ENCODE measurements at regions not wholly inside any gene's neighbourhood (a gene's known extent, or its start where the extent isn't known, plus 50 kb on each side); places are given as distances from the start of the nearest gene placed in this dataset.

GRCh38 chr22:47233316-47234243 lies 471.1 kb downstream of the TBC1D22A start:
- WGBS, 3 donors: 74 to 82% (median 74%) methylated on average over 9 of the region's 9 CpGs
- no peak overlapping the region for H3K27ac ChIP-seq (ENCODE audit: low read depth, low read length)

GRCh38 chr22:47232753-47233152 lies 470.3 kb downstream of the TBC1D22A start:
- H3K27ac ChIP-seq (ENCODE audit: low read depth, low read length): no peak overlapping the region
- 73 to 88% (median 80%) methylated on average over 7 of the region's 7 CpGs for WGBS, 3 donors

GRCh38 chr22:47232197-47232596 lies 469.7 kb downstream of the TBC1D22A start:
- 70 to 80% (median 79%) methylated on average over 4 of the region's 4 CpGs for WGBS, 3 donors

GRCh38 chr22:47231759-47232158 lies 469.3 kb downstream of the TBC1D22A start:
- H3K27ac ChIP-seq (ENCODE audit: low read depth, low read length): no peak overlapping the region
- WGBS, 3 donors: 70 to 80% (median 77%) methylated on average over 7 of the region's 7 CpGs

More at GRCh38 chr22:47232197-47232596, 469.7 kb downstream of the TBC1D22A start:
- no peak overlapping the region for H3K27ac ChIP-seq (ENCODE audit: low read depth, low read length)

GRCh38 chr22:47230741-47231140 lies 468.3 kb downstream of the TBC1D22A start:
- 87 to 91% (median 88%) methylated on average over 5 of the region's 5 CpGs for WGBS, 3 donors
- H3K27ac ChIP-seq (ENCODE audit: low read depth, low read length): no peak overlapping the region

- H3K27ac ChIP-seq (ENCODE audit: low read depth, low read length): no peak overlapping the region
- 78 to 89% (median 81%) methylated on average over 7 of the region's 7 CpGs for WGBS, 3 donors
Observed at GRCh38 chr22:47230251-47230650, 467.8 kb downstream of the TBC1D22A start.

GRCh38 chr22:47228767-47229166 lies 466.3 kb downstream of the TBC1D22A start:
- H3K27ac ChIP-seq (ENCODE audit: low read depth, low read length): no peak overlapping the region
- WGBS, 3 donors: 72 to 79% (median 73%) methylated on average over 3 of the region's 3 CpGs

GRCh38 chr22:47225931-47226633 lies 463.6 kb downstream of the TBC1D22A start:
- H3K27ac ChIP-seq (ENCODE audit: low read depth, low read length): no peak overlapping the region
- 85 to 93% (median 88%) methylated on average over 15 of the region's 15 CpGs for WGBS, 3 donors

GRCh38 chr22:47225080-47225930 lies 462.9 kb downstream of the TBC1D22A start:
- WGBS, 3 donors: 91 to 92% (median 92%) methylated on average over 10 to 11 of the region's 11 CpGs
- no peak overlapping the region for H3K27ac ChIP-seq (ENCODE audit: low read depth, low read length)
